Neural progenitor cell (in vitro differentiated cells): ENCODE measurements at regions not wholly inside any gene's neighbourhood (a gene's known extent, or its start where the extent isn't known, plus 50 kb on each side); places are given as distances from the start of the nearest gene placed in this dataset.

Experiments used
- DNase-seq: peaks from one replicate; pipeline ENCODE4 v3.0.0-alpha.2; 2016; ENCODE audit warnings: low spot score
- H2AFZ ChIP-seq: fragments of 200-600 bp; sonication (generic); replicated peaks from 2 replicates; pipeline ENCODE4 v1.6.1; 2016; ENCODE audit warnings: antibody characterized with exemption
- H3F3A ChIP-seq: fragments of 200-600 bp; sonication (generic); 2 replicates; pipeline ENCODE4 v1.6.1; 2016; ENCODE audit warnings: antibody characterized with exemption, low read depth
- H3K27ac ChIP-seq: fragments of 200-600 bp; sonication (generic); 2 replicates; pipeline ENCODE4 v1.5.1; 2016; ENCODE audit warnings: mild to moderate bottlenecking
- H3K27me3 ChIP-seq: fragments of 200-600 bp; sonication (generic); 2 replicates; pipeline ENCODE4 v1.6.1; 2016; ENCODE audit warnings: mild to moderate bottlenecking, moderate library complexity
- H3K36me3 ChIP-seq: fragments of 200-600 bp; sonication (generic); 2 replicates; pipeline ENCODE4 v1.5.1; 2016
- H3K4me1 ChIP-seq: fragments of 200-600 bp; sonication (generic); 2 replicates; pipeline ENCODE4 v1.6.1; 2016; ENCODE audit warnings: mixed run types
- H3K4me2 ChIP-seq: fragments of 200-600 bp; sonication (generic); 2 replicates; pipeline ENCODE4 v1.6.1; 2016
- H3K4me3 ChIP-seq: fragments of 200-600 bp; sonication (generic); 2 replicates; pipeline ENCODE4 v1.5.1; 2016
- H3K79me2 ChIP-seq: fragments of 200-600 bp; sonication (generic); 2 replicates; pipeline ENCODE4 v1.6.1; 2016; ENCODE audit warnings: low read depth
- H3K9ac ChIP-seq: fragments of 200-600 bp; sonication (generic); 2 replicates; pipeline ENCODE4 v1.6.1; 2016
- H3K9me3 ChIP-seq: fragments of 200-600 bp; sonication (generic); 2 replicates; pipeline ENCODE4 v1.5.1; 2016; ENCODE audit warnings: low read depth
- H4K20me1 ChIP-seq: fragments of 200-600 bp; sonication (generic); 2 replicates; pipeline ENCODE4 v1.6.1; 2016; ENCODE audit warnings: low read depth
- H3K27ac Mint-ChIP-seq: 3 replicates; pipeline ENCODE4 v1.8.0; 2021; ENCODE audit warnings: mixed read lengths
- H3K27me3 Mint-ChIP-seq: 2 replicates; pipeline ENCODE4 v1.8.0; 2022; ENCODE audit warnings: low read depth, mild to moderate bottlenecking, inconsistent platforms, moderate library complexity, mixed read lengths; ENCODE audit not compliant: insufficient read depth
- H3K36me3 Mint-ChIP-seq: 3 replicates; pipeline ENCODE4 v1.8.0; 2021; ENCODE audit warnings: mixed read lengths
- H3K4me1 Mint-ChIP-seq: 3 replicates; pipeline ENCODE4 v1.8.0; 2021; ENCODE audit warnings: mixed read lengths
- H3K4me3 Mint-ChIP-seq: 3 replicates; pipeline ENCODE4 v1.8.0; 2021; ENCODE audit warnings: mild to moderate bottlenecking, moderate library complexity, mixed read lengths
- H3K9me3 Mint-ChIP-seq: 3 replicates; pipeline ENCODE4 v1.8.0; 2020; ENCODE audit warnings: mixed read lengths
- CTCF ChIP-seq: fragments of 200-600 bp; sonication (generic); IDR thresholded peaks from 2 replicates; pipeline ENCODE4 v1.5.1; 2017; ENCODE audit warnings: antibody characterized with exemption, mild to moderate bottlenecking
- EZH2 ChIP-seq: fragments of 200-600 bp; sonication (generic); IDR thresholded peaks from 2 replicates; pipeline ENCODE4 v1.6.1; 2017; ENCODE audit warnings: antibody characterized with exemption, mild to moderate bottlenecking, moderate library complexity
- EZH2phosphoT487 ChIP-seq: fragments of 200-600 bp; sonication (generic); IDR thresholded peaks from 2 replicates; pipeline ENCODE4 v1.6.1; 2017; ENCODE audit warnings: antibody characterized with exemption

GRCh38 chr10:105413997-105414396 lies 772.9 kb downstream of the SORCS3 start:
- Mint-ChIP-seq H3K4me3 (no peak overlapping the region), H3K9me3 (no peaks in the 10 kb centered on the region), H3K27me3 (peaks cover 4% of the 10 kb centered on the region), H3K27ac (no peak overlapping the region), H3K4me1 (no peaks in the 10 kb centered on the region), H3K36me3 (no peaks in the 10 kb centered on the region)
- Histone ChIP-seq H2AFZ (no peak overlapping the region), H3K9me3 (peaks cover 5% of the 10 kb centered on the region), H3F3A (no peaks in the 10 kb centered on the region), H4K20me1 (no peaks in the 10 kb centered on the region), H3K27ac (no peak overlapping the region), H3K4me2 (no peak overlapping the region), H3K4me1 (no peaks in the 10 kb centered on the region), H3K9ac (no peak overlapping the region), H3K79me2 (no peaks in the 10 kb centered on the region), H3K36me3 (no peaks in the 10 kb centered on the region), H3K27me3 (no peaks in the 10 kb centered on the region), H3K4me3 (no peak overlapping the region)
- no peak for TF ChIP-seq EZH2phosphoT487
- TF ChIP-seq EZH2, result no peak
- TF ChIP-seq CTCF, result no peak
- no peak for DNase-seq

GRCh38 chr10:105409370-105409769 lies 768.3 kb downstream of the SORCS3 start:
- Histone ChIP-seq H3K36me3 (no peaks in the 10 kb centered on the region), H3K79me2 (no peaks in the 10 kb centered on the region), H4K20me1 (no peaks in the 10 kb centered on the region), H3F3A (no peaks in the 10 kb centered on the region), H3K27ac (no peak overlapping the region), H3K4me3 (no peak overlapping the region), H3K4me2 (no peak overlapping the region), H3K4me1 (no peaks in the 10 kb centered on the region), H3K9me3 (peaks cover 5% of the 10 kb centered on the region), H3K27me3 (no peaks in the 10 kb centered on the region), H2AFZ (no peak overlapping the region), H3K9ac (no peak overlapping the region)
- no peaks in the 10 kb centered on the region for H3K4me1 Mint-ChIP-seq
- no peak overlapping the region for H3K4me3 Mint-ChIP-seq
- H3K27me3 Mint-ChIP-seq, result no peaks in the 10 kb centered on the region
- H3K27ac Mint-ChIP-seq, result no peak overlapping the region
- no peak for DNase-seq
- H3K9me3 Mint-ChIP-seq, result no peaks in the 10 kb centered on the region
- no peaks in the 10 kb centered on the region for H3K36me3 Mint-ChIP-seq
- TF ChIP-seq CTCF (no peak), EZH2 (no peak), EZH2phosphoT487 (no peak)

- Histone ChIP-seq H3F3A (no peaks in the 10 kb centered on the region), H3K4me2 (no peak overlapping the region), H3K4me1 (no peaks in the 10 kb centered on the region), H3K9me3 (peaks cover 5% of the 10 kb centered on the region), H3K9ac (no peak overlapping the region), H3K27ac (no peak overlapping the region), H3K27me3 (no peaks in the 10 kb centered on the region), H3K4me3 (no peak overlapping the region), H4K20me1 (no peaks in the 10 kb centered on the region), H3K79me2 (no peaks in the 10 kb centered on the region), H3K36me3 (no peaks in the 10 kb centered on the region), H2AFZ (no peak overlapping the region)
- no peak for TF ChIP-seq EZH2phosphoT487
- H3K9me3 Mint-ChIP-seq, result no peaks in the 10 kb centered on the region
- no peak overlapping the region for H3K27ac Mint-ChIP-seq
- no peaks in the 10 kb centered on the region for H3K36me3 Mint-ChIP-seq
- DNase-seq, result no peak
- no peaks in the 10 kb centered on the region for H3K4me1 Mint-ChIP-seq
- no peaks in the 10 kb centered on the region for H3K27me3 Mint-ChIP-seq
- no peak overlapping the region for H3K4me3 Mint-ChIP-seq
Observed at GRCh38 chr10:105406488-105406887, 765.4 kb downstream of the SORCS3 start.

- no peak overlapping the region for H3K9ac ChIP-seq
- no peaks in the 10 kb centered on the region for H3K36me3 ChIP-seq
- no peak overlapping the region for H3K4me2 ChIP-seq
- no peaks in the 10 kb centered on the region for H3F3A ChIP-seq
- H3K79me2 ChIP-seq, result no peaks in the 10 kb centered on the region
- no peaks in the 10 kb centered on the region for H3K27me3 ChIP-seq
- no peaks in the 10 kb centered on the region for H3K9me3 ChIP-seq
- H3K4me3 ChIP-seq, result no peak overlapping the region
- H3K9me3 Mint-ChIP-seq, result no peaks in the 10 kb centered on the region
- H3K4me1 Mint-ChIP-seq, result no peaks in the 10 kb centered on the region
- DNase-seq, result no peak
- no peaks in the 10 kb centered on the region for H4K20me1 ChIP-seq
- no peak for TF ChIP-seq EZH2phosphoT487
- TF ChIP-seq CTCF, result no peak
- TF ChIP-seq EZH2, result no peak
- H3K27ac ChIP-seq, result no peak overlapping the region
- peaks cover 3% of the 10 kb centered on the region for H3K27me3 Mint-ChIP-seq
- no peaks in the 10 kb centered on the region for H3K4me1 ChIP-seq
- no peak overlapping the region for H2AFZ ChIP-seq
- H3K27ac Mint-ChIP-seq, result no peak overlapping the region
- no peaks in the 10 kb centered on the region for H3K36me3 Mint-ChIP-seq
- no peak overlapping the region for H3K4me3 Mint-ChIP-seq
Observed at GRCh38 chr10:105398202-105398601, 757.1 kb downstream of the SORCS3 start.
